VCaP (cell line): ENCODE measurements at regions not wholly inside any gene's neighbourhood (a gene's known extent, or its start where the extent isn't known, plus 50 kb on each side); places are given as distances from the start of the nearest gene placed in this dataset.

Experiments
- H3K27ac ChIP-seq: fragments of 450-650 bp; 2 replicates; pipeline ENCODE4 v1.5.1; 2017
- TF ChIP-seq, protein P1 (sequence below): fragments of 450-650 bp; conservative IDR thresholded peaks from 2 replicates; pipeline ENCODE4 v1.5.1; 2017; ENCODE audit warnings: mild to moderate bottlenecking, moderate library complexity

DNA sequence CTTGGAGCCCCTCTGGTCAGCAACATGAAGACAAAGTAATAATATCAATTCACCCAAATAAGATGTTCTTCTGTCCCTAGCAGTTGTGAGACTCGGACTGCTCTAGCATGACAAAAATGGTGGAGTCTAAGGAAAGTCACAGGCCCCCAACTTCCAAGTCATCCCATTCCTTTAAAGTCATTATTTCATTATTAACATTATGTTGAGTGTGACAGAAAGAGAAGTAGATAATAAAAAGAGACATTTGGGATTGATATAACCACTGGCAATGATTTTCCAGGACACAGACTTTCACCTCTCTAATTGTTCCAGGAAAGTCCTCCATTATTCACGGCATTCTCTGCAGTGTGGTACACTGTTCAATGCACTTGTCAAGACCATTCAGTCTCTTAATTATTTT, 1533.0 kb upstream of the TENM4 start:
- H3K27ac ChIP-seq = no peak overlapping the region

DNA sequence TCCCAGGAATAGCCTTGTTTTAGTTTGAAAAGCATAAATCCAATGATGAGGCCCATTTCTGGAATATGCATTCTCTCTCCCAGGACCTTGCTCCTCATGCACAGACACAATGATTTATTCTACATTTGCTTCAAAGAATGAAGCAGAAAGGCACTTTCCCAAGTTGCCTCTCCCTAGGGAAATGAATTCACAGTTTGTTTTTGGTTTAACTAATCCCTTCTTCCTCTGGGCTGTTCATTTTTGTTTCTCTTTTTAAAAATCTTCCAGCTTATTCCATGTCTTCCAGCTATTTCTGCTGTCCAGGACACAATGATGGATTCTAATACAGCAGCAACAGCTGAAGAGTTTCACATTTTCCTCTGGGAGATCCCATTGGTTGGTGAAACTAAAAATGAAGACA, 1529.2 kb upstream of the TENM4 start:
- no peak overlapping the region for H3K27ac ChIP-seq
- TF ChIP-seq, protein P1, sequence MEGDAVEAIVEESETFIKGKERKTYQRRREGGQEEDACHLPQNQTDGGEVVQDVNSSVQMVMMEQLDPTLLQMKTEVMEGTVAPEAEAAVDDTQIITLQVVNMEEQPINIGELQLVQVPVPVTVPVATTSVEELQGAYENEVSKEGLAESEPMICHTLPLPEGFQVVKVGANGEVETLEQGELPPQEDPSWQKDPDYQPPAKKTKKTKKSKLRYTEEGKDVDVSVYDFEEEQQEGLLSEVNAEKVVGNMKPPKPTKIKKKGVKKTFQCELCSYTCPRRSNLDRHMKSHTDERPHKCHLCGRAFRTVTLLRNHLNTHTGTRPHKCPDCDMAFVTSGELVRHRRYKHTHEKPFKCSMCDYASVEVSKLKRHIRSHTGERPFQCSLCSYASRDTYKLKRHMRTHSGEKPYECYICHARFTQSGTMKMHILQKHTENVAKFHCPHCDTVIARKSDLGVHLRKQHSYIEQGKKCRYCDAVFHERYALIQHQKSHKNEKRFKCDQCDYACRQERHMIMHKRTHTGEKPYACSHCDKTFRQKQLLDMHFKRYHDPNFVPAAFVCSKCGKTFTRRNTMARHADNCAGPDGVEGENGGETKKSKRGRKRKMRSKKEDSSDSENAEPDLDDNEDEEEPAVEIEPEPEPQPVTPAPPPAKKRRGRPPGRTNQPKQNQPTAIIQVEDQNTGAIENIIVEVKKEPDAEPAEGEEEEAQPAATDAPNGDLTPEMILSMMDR = no peak

More for the DNA sequence above, 1533.0 kb upstream of the TENM4 start:
- TF ChIP-seq, protein P1 = no peak

DNA sequence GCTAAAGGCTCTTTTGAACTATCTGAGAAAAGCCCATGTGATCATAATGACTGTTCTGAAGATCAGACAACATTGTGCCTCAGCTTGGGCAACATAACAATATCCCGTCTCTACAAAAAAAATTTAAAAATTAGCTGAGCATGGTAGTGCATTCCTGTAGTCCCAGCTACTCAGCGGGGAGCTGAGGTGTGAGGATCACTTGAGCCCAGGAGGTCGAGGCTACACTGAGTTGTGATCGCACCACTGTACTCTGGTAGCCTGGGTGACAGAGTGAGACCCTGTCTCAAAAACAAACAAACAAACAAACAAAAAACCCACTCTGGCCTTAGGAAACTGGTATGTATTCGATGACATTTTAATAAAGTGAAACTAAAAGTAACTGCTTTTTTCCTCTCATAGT, 1526.8 kb upstream of the TENM4 start:
- TF ChIP-seq, protein P1 = no peak
- no peak overlapping the region for H3K27ac ChIP-seq

DNA sequence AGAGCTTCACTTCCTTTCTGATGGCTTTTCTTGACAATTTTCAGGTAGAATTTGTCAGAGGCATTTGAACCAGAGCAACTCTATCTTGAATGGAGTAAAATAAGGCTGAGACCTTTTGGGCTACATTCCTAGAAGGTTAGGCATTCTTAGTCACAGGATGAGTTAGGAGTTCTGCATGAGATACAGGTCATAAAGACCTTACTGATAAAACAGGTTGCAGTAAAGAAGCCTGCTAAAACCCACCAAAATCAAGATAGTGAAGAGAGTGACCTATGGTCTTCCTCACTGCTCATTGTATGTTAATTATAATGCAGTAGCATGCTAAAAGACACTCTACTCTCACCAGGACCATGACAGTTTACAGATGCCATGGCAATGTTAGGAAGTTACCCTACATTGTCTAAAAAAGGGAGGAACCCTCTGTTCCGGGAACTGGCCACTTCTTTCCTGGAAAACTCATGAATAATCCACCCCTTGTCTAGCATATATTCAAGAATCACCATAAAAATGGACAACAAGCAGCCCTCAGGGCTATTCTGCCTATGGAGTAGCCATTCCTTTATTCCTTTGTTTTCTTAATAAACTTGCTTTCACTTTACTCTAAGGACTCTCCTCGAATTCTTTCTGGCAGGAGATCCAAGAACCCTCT, 1519.7 kb upstream of the TENM4 start:
- H3K27ac ChIP-seq = no peak overlapping the region
- TF ChIP-seq, protein P1 = no peak

DNA sequence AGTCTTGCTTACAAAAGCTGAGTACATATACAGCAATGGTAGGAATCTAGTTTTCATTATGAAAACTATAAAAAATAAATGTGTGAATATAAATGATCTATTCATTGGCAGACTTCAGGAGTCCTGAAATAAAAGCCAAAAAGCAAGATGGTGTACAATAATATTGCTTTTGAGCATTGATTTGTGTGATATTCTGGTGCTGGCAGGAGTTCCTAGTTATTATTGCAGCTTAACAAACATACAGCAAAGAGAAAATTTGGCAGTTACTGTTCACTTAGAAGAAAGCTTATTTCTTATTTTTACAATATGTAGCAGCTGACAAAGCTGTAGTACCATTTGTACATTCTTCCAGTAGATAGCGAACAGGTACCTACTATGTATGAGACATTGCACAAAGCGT, 1518.9 kb upstream of the TENM4 start:
- TF ChIP-seq, protein P1 = no peak
- H3K27ac ChIP-seq = no peak overlapping the region

DNA sequence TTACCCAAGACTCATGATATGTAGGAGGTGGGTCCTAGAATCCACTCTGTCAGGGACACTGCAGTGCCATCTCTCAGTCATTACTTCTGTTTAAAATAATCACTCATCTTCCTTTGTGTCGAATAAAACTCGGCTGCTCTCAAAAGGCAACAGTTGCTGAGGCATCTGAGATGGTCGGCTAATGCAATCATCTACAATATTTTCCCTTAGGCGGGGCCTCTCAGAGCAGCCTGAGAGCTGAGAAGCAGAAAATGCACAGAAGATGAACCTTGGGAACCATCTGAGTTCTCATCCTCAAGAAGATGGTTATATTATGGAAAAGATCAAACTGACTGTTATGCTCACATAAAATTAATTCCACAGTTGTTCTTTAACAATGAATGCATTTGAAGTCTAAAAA, 1518.2 kb upstream of the TENM4 start:
- TF ChIP-seq, protein P1 = no peak
- H3K27ac ChIP-seq = no peak overlapping the region

DNA sequence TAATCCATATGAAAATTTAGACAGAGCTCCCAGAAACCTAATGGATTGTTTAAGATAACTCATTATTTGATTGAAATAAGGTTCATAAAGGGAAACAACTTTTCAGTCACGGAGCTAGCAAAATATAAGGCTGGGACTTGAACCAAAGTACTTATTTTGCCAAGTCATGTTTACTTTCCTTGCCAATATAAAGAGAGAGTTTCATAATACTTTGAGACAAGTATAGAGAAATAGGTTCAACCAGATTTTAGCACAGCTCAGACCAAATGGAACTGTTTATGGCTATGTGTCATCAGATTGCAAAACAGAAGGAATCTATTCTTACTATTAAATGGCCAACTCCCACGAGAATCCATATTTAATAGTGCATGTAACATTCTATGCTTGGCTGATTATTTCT, 1517.5 kb upstream of the TENM4 start:
- H3K27ac ChIP-seq = no peak overlapping the region
- TF ChIP-seq, protein P1 = no peak
